Retina (tissue), 1 donor: ENCODE measurements at regions not wholly inside any gene's neighbourhood (a gene's known extent, or its start where the extent isn't known, plus 50 kb on each side); places are given as distances from the start of the nearest gene placed in this dataset.
A peak's percentile ranks its signal among the peaks of the same experiment; 100 is the strongest.

Experiments
- DNase-seq: peaks from one replicate; pipeline ENCODE4 v3.0.0-alpha.2; 2016

GRCh38 chr1:38454236-38454635 is 405.3 kb downstream of the RRAGC start:
- no peak for DNase-seq

GRCh38 chr1:38452246-38452645 is 405.7 kb upstream of the POU3F1 start:
- peak; percentile 35 for DNase-seq

- DNase-seq = peak; percentile 70
Measured at GRCh38 chr1:38451541-38451993, 405.0 kb upstream of the POU3F1 start.

GRCh38 chr1:38448893-38449292 is 402.3 kb upstream of the POU3F1 start:
- peak; percentile 6 for DNase-seq

GRCh38 chr1:38446936-38447335 is 400.3 kb upstream of the POU3F1 start:
- no peak for DNase-seq

GRCh38 chr1:38444770-38445442 is 398.3 kb upstream of the POU3F1 start:
- DNase-seq = peak; percentile 57

GRCh38 chr1:38444311-38444710 is 397.7 kb upstream of the POU3F1 start:
- no peak for DNase-seq

GRCh38 chr1:38440402-38440801 is 393.8 kb upstream of the POU3F1 start:
- no peak for DNase-seq

- no peak for DNase-seq
Measured at GRCh38 chr1:38436749-38437148, 390.2 kb upstream of the POU3F1 start.

- no peak for DNase-seq
Measured at GRCh38 chr1:38436006-38436405, 389.4 kb upstream of the POU3F1 start.

GRCh38 chr1:38433084-38433722 is 386.6 kb upstream of the POU3F1 start:
- DNase-seq = peak; percentile 13

- DNase-seq = peak; percentile 10
Measured at GRCh38 chr1:38431535-38432376, 385.2 kb upstream of the POU3F1 start.

GRCh38 chr1:38430949-38431348 is 384.4 kb upstream of the POU3F1 start:
- no peak for DNase-seq

GRCh38 chr1:38424677-38425076 is 378.1 kb upstream of the POU3F1 start:
- DNase-seq = no peak

- DNase-seq = peak; percentile 52
Measured at GRCh38 chr1:38420666-38421065, 374.1 kb upstream of the POU3F1 start.

GRCh38 chr1:38418195-38419030 is 371.8 kb upstream of the POU3F1 start:
- peak; percentile 79 for DNase-seq

- no peak for DNase-seq
Measured at GRCh38 chr1:38403667-38404066, 357.1 kb upstream of the POU3F1 start.

GRCh38 chr1:38402230-38402815 is 355.7 kb upstream of the POU3F1 start:
- DNase-seq = no peak

- DNase-seq = no peak
Measured at GRCh38 chr1:38396606-38397005, 350.0 kb upstream of the POU3F1 start.

GRCh38 chr1:38394303-38394702 is 347.7 kb upstream of the POU3F1 start:
- DNase-seq = no peak

GRCh38 chr1:38392861-38393260 is 346.3 kb upstream of the POU3F1 start:
- no peak for DNase-seq

GRCh38 chr1:38381256-38381655 is 334.7 kb upstream of the POU3F1 start:
- no peak for DNase-seq
